ENCODE measurements at regions not wholly inside any gene's neighbourhood (a gene's known extent, or its start where the extent isn't known, plus 50 kb on each side); places are given as distances from the start of the nearest gene placed in this dataset.

GRCh38 chr6:44667226-44667625 is 279.7 kb downstream of the CDC5L start:
- H3K36me3 ChIP-seq (ENCODE audit: control insufficient read depth in 2 of 2, insufficient read depth in 2 of 2, low read length in 1 of 2), result no peaks in the 10 kb centered on the region
- H3K4me3 ChIP-seq (ENCODE audit: low read depth in 1 of 2, low read length in 2 of 2), result no peak overlapping the region
- H3K27me3 ChIP-seq (ENCODE audit: control insufficient read depth in 1 of 2, insufficient read depth in 2 of 2, low read length in 2 of 2), result no peaks in the 10 kb centered on the region
- no peaks in the 10 kb centered on the region for H3K9me3 ChIP-seq (ENCODE audit: control insufficient read depth in 2 of 2, insufficient read depth in 1 of 2, low read depth in 1 of 2, low read length in 1 of 2)
- no peak overlapping the region for H3K27ac ChIP-seq (ENCODE audit: low read depth in 2 of 2, low read length in 1 of 2)
- 71 to 81% methylated on average over 3 of the region's 3 CpGs for WGBS, 2 donors
- no peaks in the 10 kb centered on the region for H3K4me1 ChIP-seq (ENCODE audit: control insufficient read depth in 2 of 2, insufficient read depth in 2 of 2, low read length in 1 of 2)

- 66 to 80% methylated on average over 9 of the region's 9 CpGs for WGBS, 2 donors
- H3K27me3 ChIP-seq (ENCODE audit: control insufficient read depth in 1 of 2, insufficient read depth in 2 of 2, low read length in 2 of 2), result no peaks in the 10 kb centered on the region
- no peaks in the 10 kb centered on the region for H3K4me1 ChIP-seq (ENCODE audit: control insufficient read depth in 2 of 2, insufficient read depth in 2 of 2, low read length in 1 of 2)
- no peaks in the 10 kb centered on the region for H3K36me3 ChIP-seq (ENCODE audit: control insufficient read depth in 2 of 2, insufficient read depth in 2 of 2, low read length in 1 of 2)
- no peak overlapping the region for H3K27ac ChIP-seq (ENCODE audit: low read depth in 2 of 2, low read length in 1 of 2)
- H3K4me3 ChIP-seq (ENCODE audit: low read depth in 1 of 2, low read length in 2 of 2), result no peak overlapping the region
- no peaks in the 10 kb centered on the region for H3K9me3 ChIP-seq (ENCODE audit: control insufficient read depth in 2 of 2, insufficient read depth in 1 of 2, low read depth in 1 of 2, low read length in 1 of 2)
Observed at GRCh38 chr6:44667668-44668390, 280.3 kb downstream of the CDC5L start.

DNA sequence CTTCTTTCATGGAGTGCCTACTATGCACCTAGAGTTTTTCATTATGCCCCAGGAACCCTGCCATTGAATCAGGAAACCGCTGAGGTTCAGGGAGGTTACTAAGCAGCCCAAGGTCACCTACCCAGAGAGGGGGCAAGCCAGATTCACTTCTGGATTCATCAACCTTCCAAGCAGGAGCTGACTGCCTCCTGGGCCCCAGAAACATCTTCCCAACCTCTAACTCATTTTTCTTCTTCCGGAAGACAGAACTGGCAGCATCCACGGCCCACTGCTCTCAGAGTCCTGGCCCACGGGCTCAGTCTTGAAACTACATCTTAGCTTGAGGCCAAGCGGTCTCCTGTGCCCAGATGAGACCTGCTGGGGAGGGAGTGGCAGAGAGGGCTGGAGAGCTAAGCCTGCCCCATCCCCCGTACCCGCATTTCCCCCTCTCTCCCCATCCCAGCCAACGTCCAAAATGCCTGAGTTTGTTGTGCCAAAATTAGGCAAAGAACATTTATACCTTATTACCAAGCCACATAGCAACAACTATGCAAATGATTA is 281.0 kb downstream of the CDC5L start:
- H3K27me3 ChIP-seq (ENCODE audit: control insufficient read depth in 1 of 2, insufficient read depth in 2 of 2, low read length in 2 of 2), result no peaks in the 10 kb centered on the region
- 76 to 87% methylated on average over 8 of the region's 8 CpGs for WGBS, 2 donors
- H3K9me3 ChIP-seq (ENCODE audit: control insufficient read depth in 2 of 2, insufficient read depth in 1 of 2, low read depth in 1 of 2, low read length in 1 of 2), result no peaks in the 10 kb centered on the region
- no peak overlapping the region for H3K27ac ChIP-seq (ENCODE audit: low read depth in 2 of 2, low read length in 1 of 2)
- no peaks in the 10 kb centered on the region for H3K36me3 ChIP-seq (ENCODE audit: control insufficient read depth in 2 of 2, insufficient read depth in 2 of 2, low read length in 1 of 2)
- no peak overlapping the region for H3K4me3 ChIP-seq (ENCODE audit: low read depth in 1 of 2, low read length in 2 of 2)
- no peaks in the 10 kb centered on the region for H3K4me1 ChIP-seq (ENCODE audit: control insufficient read depth in 2 of 2, insufficient read depth in 2 of 2, low read length in 1 of 2)

GRCh38 chr6:44668976-44669934 is 281.7 kb downstream of the CDC5L start:
- Histone ChIP-seq H3K9me3 (ENCODE audit: control insufficient read depth in 2 of 2, insufficient read depth in 1 of 2, low read depth in 1 of 2, low read length in 1 of 2) (no peaks in the 10 kb centered on the region), H3K27ac (ENCODE audit: low read depth in 2 of 2, low read length in 1 of 2) (no peak overlapping the region), H3K4me3 (ENCODE audit: low read depth in 1 of 2, low read length in 2 of 2) (no peak overlapping the region), H3K27me3 (ENCODE audit: control insufficient read depth in 1 of 2, insufficient read depth in 2 of 2, low read length in 2 of 2) (no peaks in the 10 kb centered on the region), H3K36me3 (ENCODE audit: control insufficient read depth in 2 of 2, insufficient read depth in 2 of 2, low read length in 1 of 2) (no peaks in the 10 kb centered on the region), H3K4me1 (ENCODE audit: control insufficient read depth in 2 of 2, insufficient read depth in 2 of 2, low read length in 1 of 2) (no peaks in the 10 kb centered on the region)
- 94 to 97% methylated on average over 9 of the region's 9 CpGs for WGBS, 2 donors

DNA sequence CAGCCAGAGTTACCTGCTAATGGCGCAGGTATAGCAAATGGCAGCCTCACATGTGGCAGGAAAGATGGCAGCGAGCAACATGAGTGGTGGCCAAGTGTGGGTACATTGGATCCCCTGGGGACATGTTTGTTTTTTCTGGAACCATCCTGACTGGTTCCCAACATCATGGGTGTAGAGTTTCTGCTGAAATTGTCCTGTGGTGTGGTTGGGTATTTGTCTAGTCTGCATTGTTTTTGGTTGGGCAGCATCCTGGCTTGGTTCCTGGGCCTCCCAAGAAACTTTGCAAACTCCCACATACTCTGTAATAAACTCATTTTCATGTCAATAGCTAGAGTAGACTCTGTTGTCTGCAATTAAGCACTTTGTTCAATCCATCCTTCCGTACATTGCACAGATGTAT is 282.6 kb downstream of the CDC5L start:
- Histone ChIP-seq H3K36me3 (ENCODE audit: control insufficient read depth in 2 of 2, insufficient read depth in 2 of 2, low read length in 1 of 2) (no peaks in the 10 kb centered on the region), H3K27me3 (ENCODE audit: control insufficient read depth in 1 of 2, insufficient read depth in 2 of 2, low read length in 2 of 2) (no peaks in the 10 kb centered on the region), H3K27ac (ENCODE audit: low read depth in 2 of 2, low read length in 1 of 2) (no peak overlapping the region), H3K9me3 (ENCODE audit: control insufficient read depth in 2 of 2, insufficient read depth in 1 of 2, low read depth in 1 of 2, low read length in 1 of 2) (no peaks in the 10 kb centered on the region), H3K4me3 (ENCODE audit: low read depth in 1 of 2, low read length in 2 of 2) (no peak overlapping the region), H3K4me1 (ENCODE audit: control insufficient read depth in 2 of 2, insufficient read depth in 2 of 2, low read length in 1 of 2) (no peaks in the 10 kb centered on the region)
- WGBS, 2 donors, result 93% methylated on average over 3 of the region's 3 CpGs

DNA sequence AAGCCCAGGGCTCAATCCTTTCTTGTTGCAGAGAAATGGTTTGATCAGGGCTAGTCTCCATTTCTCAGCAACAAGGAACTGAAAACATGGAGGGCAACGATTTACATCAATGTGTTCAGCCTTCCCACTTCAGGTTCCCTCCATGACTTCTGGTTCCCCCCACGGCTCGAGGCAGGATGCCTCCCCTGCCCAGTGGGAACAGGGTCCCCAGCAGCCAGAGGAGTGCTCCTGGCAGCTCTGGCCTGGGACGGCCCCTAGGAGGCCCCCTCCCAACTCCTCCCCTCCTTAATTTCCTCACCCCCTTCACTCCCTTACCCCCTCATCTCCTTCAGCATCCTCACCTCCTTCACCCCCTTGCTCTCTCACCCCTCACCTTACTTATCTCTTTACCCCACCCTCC is 283.8 kb downstream of the CDC5L start:
- no peaks in the 10 kb centered on the region for H3K36me3 ChIP-seq (ENCODE audit: control insufficient read depth in 2 of 2, insufficient read depth in 2 of 2, low read length in 1 of 2)
- no peak overlapping the region for H3K27ac ChIP-seq (ENCODE audit: low read depth in 2 of 2, low read length in 1 of 2)
- H3K9me3 ChIP-seq (ENCODE audit: control insufficient read depth in 2 of 2, insufficient read depth in 1 of 2, low read depth in 1 of 2, low read length in 1 of 2), result no peaks in the 10 kb centered on the region
- H3K27me3 ChIP-seq (ENCODE audit: control insufficient read depth in 1 of 2, insufficient read depth in 2 of 2, low read length in 2 of 2), result no peaks in the 10 kb centered on the region
- no peaks in the 10 kb centered on the region for H3K4me1 ChIP-seq (ENCODE audit: control insufficient read depth in 2 of 2, insufficient read depth in 2 of 2, low read length in 1 of 2)
- H3K4me3 ChIP-seq (ENCODE audit: low read depth in 1 of 2, low read length in 2 of 2), result no peak overlapping the region
- WGBS, 2 donors, result 83 to 85% methylated on average over 4 of the region's 4 CpGs

DNA sequence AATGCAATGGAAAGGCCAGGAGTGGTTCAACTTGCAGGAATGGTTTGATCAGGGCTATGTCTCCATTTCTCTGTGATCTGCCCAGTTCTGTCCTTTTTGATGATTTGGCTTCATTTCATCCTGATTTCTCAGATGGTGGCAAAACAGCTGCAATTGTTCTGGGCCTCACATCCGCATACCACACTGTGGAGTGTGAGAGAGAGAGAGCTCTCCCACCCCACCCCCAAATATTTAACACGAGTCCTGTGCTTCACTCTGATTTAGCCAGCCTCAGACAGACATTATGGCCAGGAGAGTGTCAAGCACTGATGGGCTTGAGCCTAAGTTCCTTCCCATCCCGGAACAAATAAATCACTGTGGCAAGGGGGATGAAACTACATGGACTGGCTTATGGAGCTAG is 284.6 kb downstream of the CDC5L start:
- Histone ChIP-seq H3K27ac (ENCODE audit: low read depth in 2 of 2, low read length in 1 of 2) (no peak overlapping the region), H3K4me1 (ENCODE audit: control insufficient read depth in 2 of 2, insufficient read depth in 2 of 2, low read length in 1 of 2) (no peaks in the 10 kb centered on the region), H3K4me3 (ENCODE audit: low read depth in 1 of 2, low read length in 2 of 2) (no peak overlapping the region), H3K9me3 (ENCODE audit: control insufficient read depth in 2 of 2, insufficient read depth in 1 of 2, low read depth in 1 of 2, low read length in 1 of 2) (no peaks in the 10 kb centered on the region), H3K27me3 (ENCODE audit: control insufficient read depth in 1 of 2, insufficient read depth in 2 of 2, low read length in 2 of 2) (no peaks in the 10 kb centered on the region), H3K36me3 (ENCODE audit: control insufficient read depth in 2 of 2, insufficient read depth in 2 of 2, low read length in 1 of 2) (no peaks in the 10 kb centered on the region)
- 88% methylated on average over 3 of the region's 3 CpGs for WGBS, 2 donors

DNA sequence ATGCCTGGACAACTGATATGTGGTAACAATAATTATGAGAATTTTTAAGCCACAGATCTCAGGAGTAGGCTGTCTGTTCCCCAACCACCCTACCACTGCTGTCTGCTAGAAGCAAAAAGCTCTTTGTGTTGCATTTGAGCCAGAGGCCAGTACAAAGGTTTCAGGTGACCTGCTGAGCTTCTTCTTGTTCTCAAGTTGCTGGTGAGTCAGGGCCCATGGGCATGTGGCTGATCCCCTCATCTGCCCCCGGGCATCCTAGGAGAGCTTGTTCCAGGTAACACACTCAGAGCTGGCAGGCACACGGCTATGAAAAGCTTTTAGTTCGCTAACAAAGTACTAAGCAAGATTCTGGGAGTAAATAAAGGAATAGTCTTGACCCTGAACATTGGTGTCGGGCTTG is 285.3 kb downstream of the CDC5L start:
- Histone ChIP-seq H3K36me3 (ENCODE audit: control insufficient read depth in 2 of 2, insufficient read depth in 2 of 2, low read length in 1 of 2) (no peaks in the 10 kb centered on the region), H3K4me3 (ENCODE audit: low read depth in 1 of 2, low read length in 2 of 2) (no peak overlapping the region)
- WGBS, 2 donors, result 63 to 65% methylated on average over 4 of the region's 4 CpGs

GRCh38 chr6:44674226-44675155 is 287.0 kb downstream of the CDC5L start:
- 69% methylated on average over 11 of the region's 11 CpGs for WGBS, 2 donors
- Histone ChIP-seq H3K36me3 (ENCODE audit: control insufficient read depth in 2 of 2, insufficient read depth in 2 of 2, low read length in 1 of 2) (no peaks in the 10 kb centered on the region), H3K9me3 (ENCODE audit: control insufficient read depth in 2 of 2, insufficient read depth in 1 of 2, low read depth in 1 of 2, low read length in 1 of 2) (no peaks in the 10 kb centered on the region), H3K4me3 (ENCODE audit: low read depth in 1 of 2, low read length in 2 of 2) (no peak overlapping the region), H3K27me3 (ENCODE audit: control insufficient read depth in 1 of 2, insufficient read depth in 2 of 2, low read length in 2 of 2) (no peaks in the 10 kb centered on the region), H3K27ac (ENCODE audit: low read depth in 2 of 2, low read length in 1 of 2) (no peak overlapping the region), H3K4me1 (ENCODE audit: control insufficient read depth in 2 of 2, insufficient read depth in 2 of 2, low read length in 1 of 2) (no peaks in the 10 kb centered on the region)

More for the DNA sequence above, 285.3 kb downstream of the CDC5L start:
- Histone ChIP-seq H3K27ac (ENCODE audit: low read depth in 2 of 2, low read length in 1 of 2) (no peak overlapping the region), H3K4me1 (ENCODE audit: control insufficient read depth in 2 of 2, insufficient read depth in 2 of 2, low read length in 1 of 2) (no peaks in the 10 kb centered on the region), H3K9me3 (ENCODE audit: control insufficient read depth in 2 of 2, insufficient read depth in 1 of 2, low read depth in 1 of 2, low read length in 1 of 2) (no peaks in the 10 kb centered on the region), H3K27me3 (ENCODE audit: control insufficient read depth in 1 of 2, insufficient read depth in 2 of 2, low read length in 2 of 2) (no peaks in the 10 kb centered on the region)

Measured in esophagus (tissue), 2 donors.